Ecto neural progenitor cell (in vitro differentiated cells): ENCODE measurements at regions not wholly inside any gene's neighbourhood (a gene's known extent, or its start where the extent isn't known, plus 50 kb on each side); places are given as distances from the start of the nearest gene placed in this dataset.
"Not testable (repeated sequence)": the region's sequence is repeated elsewhere in the genome, so short reads cannot be mapped to it uniquely, and the experiment has no call there.

ENCODE experiments used
- DNase-seq: peaks from one replicate; pipeline ENCODE4 v3.0.0-alpha.2; 2018; ENCODE audit warnings: low spot score

GRCh38 chrX:118215346-118215745 is 98.7 kb upstream of the KLHL13 start:
- no peak for DNase-seq

- DNase-seq, result no peak
Measured at GRCh38 chrX:118216087-118216486, 99.5 kb upstream of the KLHL13 start.

GRCh38 chrX:118216509-118216908 is 99.9 kb upstream of the KLHL13 start:
- DNase-seq, result no peak

- no peak for DNase-seq
Measured at GRCh38 chrX:118218079-118218478, 101.5 kb upstream of the KLHL13 start.

GRCh38 chrX:118218940-118219339 is 102.3 kb upstream of the KLHL13 start:
- no peak for DNase-seq

- DNase-seq, result no peak
Measured at GRCh38 chrX:118219866-118220265, 103.3 kb upstream of the KLHL13 start.

GRCh38 chrX:118220509-118220908 is 103.9 kb upstream of the KLHL13 start:
- no peak for DNase-seq

- no peak for DNase-seq
Measured at GRCh38 chrX:118221270-118221669, 104.7 kb upstream of the KLHL13 start.

GRCh38 chrX:118221733-118222132 is 105.1 kb upstream of the KLHL13 start:
- no peak for DNase-seq

- DNase-seq, result no peak
Measured at GRCh38 chrX:118222421-118222820, 105.8 kb upstream of the KLHL13 start.

- no peak for DNase-seq
Measured at GRCh38 chrX:118225711-118226428, 109.3 kb upstream of the KLHL13 start.

- no peak for DNase-seq
Measured at GRCh38 chrX:118228041-118228440, 111.4 kb upstream of the KLHL13 start.

GRCh38 chrX:118228456-118228855 is 111.8 kb upstream of the KLHL13 start:
- DNase-seq, result no peak

GRCh38 chrX:118231464-118231863 is 114.4 kb upstream of the WDR44 start:
- DNase-seq, result no peak

GRCh38 chrX:118239178-118239870 is 106.6 kb upstream of the WDR44 start:
- DNase-seq, result no peak

GRCh38 chrX:118239913-118240698 is 105.8 kb upstream of the WDR44 start:
- DNase-seq, result no peak

GRCh38 chrX:118246961-118247360 is 98.9 kb upstream of the WDR44 start:
- DNase-seq, result not testable (repeated sequence)

- no peak for DNase-seq
Measured at GRCh38 chrX:118249146-118249545, 96.8 kb upstream of the WDR44 start.

- DNase-seq, result no peak
Measured at GRCh38 chrX:118250445-118250844, 95.5 kb upstream of the WDR44 start.

- no peak for DNase-seq
Measured at GRCh38 chrX:118251271-118251670, 94.6 kb upstream of the WDR44 start.

GRCh38 chrX:118252967-118253366 is 92.9 kb upstream of the WDR44 start:
- DNase-seq, result no peak

- DNase-seq, result peak; percentile 50
Measured at GRCh38 chrX:118254611-118255010, 91.3 kb upstream of the WDR44 start.

- DNase-seq, result no peak
Measured at GRCh38 chrX:118255921-118256320, 90.0 kb upstream of the WDR44 start.
